SIG-M5 treated with dmso at 0.1 percent for 504 hours (cell line): ENCODE measurements at regions not wholly inside any gene's neighbourhood (a gene's known extent, or its start where the extent isn't known, plus 50 kb on each side); places are given as distances from the start of the nearest gene placed in this dataset.
"Not testable (repeated sequence)": the region's sequence is repeated elsewhere in the genome, so short reads cannot be mapped to it uniquely, and the experiment has no call there.

Experiments
- DNase-seq: peaks from one replicate; lab custom pipeline; 2025; ENCODE audit not compliant: unreplicated experiment; lab: John Stamatoyannopoulos, UW

DNA sequence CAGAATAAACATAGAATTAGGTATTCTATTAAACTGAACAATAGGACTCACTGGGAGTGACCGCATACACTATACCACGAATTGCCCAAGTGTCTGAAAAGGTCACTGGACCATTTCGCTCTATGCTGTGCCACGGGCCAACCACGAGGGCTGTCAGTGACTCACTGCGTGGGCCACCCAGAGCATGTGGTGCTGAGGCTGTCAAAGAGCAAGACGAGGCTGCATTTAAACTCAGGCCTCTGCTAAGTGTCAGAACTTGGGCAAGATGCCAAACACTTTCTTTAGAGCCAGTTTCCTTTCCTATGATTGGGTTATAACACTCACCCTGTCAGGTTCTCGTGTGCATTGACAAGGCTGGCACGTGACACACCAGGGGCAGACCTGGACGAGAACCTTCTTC lies 97.5 kb downstream of the SH3YL1 start:
- no peak for DNase-seq

GRCh38 chr2:165530-165929 lies 98.3 kb downstream of the SH3YL1 start:
- no peak for DNase-seq

DNA sequence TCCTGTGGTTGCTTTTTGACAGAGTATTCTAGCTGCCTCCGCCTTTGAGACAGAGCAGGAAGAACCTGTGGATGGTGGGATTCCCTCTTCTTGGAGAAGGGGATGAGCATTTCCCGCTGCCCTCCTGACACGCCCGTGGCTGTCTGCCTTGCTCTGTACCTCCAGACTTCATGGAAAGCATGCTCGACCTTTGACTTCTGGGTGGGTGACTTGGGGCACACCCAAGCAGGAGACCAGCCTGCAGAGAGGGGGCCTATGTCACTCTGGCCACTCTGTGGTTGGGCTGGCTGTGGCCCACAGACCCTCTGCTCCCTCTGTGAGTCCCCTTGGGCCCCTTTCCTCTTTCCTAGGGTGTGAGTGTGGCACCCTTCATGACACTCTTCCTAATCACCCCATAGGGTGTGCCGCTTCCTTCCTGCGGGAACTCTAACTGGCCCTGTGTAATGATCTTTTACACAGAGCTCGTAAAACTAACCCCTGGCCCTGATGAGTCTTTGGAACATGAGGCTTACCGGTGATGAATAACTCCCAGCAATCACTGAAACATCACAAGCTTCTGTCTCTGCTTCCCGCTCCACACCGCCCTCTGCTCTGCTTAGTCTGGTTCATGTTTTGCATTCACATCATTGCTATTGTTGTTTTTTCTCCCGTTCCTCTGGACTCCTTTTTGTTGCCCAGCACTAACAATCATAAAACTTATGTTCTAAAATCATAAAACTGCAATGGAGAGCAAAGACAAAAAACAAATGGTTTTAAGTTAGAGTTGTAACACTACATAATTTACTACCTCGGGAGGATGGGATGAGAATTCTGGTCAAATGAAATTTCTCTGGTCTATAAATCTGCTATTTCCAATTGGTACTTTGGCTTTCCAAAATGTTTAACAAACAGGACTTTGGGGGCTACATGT lies 101.1 kb downstream of the SH3YL1 start:
- DNase-seq = no peak

GRCh38 chr2:161729-162128 lies 102.1 kb downstream of the SH3YL1 start:
- DNase-seq = no peak

DNA sequence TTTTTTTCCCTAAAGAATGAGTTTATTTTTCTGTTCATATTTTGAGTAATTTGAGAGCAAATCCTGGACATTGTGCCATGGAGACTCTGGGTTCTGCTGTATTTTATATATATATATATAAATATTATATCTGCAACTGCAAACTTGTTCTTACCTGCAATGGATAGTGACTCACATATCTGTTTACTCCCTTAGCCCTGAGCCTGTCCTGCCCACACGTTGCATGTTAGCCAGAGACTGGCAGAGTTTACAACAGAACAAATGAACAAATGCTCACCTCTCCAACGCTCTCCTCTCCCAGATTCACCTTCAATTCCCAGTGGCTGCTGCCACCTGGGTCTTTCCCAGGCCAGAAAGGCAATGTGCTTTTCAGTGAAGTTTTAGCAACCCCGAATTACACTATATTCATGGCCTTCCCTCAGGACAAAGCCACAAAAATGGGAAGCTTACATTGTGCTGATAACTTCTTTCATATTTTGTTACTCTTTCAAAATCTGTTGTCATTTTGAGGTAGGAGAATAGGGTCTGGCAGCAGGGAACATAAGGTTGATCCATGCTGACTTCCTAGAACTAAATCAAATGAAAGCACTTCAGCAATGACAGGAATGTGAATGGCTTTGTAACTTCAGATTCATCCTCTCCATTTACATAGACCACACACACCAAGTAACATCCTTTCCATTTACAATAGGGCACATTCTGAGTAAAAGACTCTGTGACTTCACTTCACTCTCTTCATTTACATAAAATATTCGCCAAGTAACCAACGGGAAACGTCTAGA lies 105.4 kb upstream of the FAM110C start:
- no peak for DNase-seq

DNA sequence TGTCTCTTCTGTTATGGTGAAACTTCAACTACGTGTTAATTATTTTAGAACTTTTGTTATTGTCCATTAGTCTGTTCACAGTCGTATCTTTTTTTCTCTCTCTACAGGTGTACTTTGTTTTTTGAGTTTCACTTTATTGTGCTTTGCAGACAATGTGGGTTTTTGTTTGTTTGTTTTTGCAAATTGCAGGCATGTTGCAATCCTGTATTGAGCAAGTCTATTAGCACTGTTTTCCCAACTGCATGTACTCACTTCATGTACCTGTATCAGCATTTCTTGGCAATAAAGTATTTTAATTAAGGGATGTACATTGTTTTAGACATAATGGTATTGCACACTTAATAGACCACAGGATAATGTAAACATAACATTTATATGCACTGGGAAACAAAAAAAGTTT lies 99.1 kb upstream of the FAM110C start:
- no peak for DNase-seq

GRCh38 chr2:141611-142010 lies 95.3 kb upstream of the FAM110C start:
- no peak for DNase-seq

DNA sequence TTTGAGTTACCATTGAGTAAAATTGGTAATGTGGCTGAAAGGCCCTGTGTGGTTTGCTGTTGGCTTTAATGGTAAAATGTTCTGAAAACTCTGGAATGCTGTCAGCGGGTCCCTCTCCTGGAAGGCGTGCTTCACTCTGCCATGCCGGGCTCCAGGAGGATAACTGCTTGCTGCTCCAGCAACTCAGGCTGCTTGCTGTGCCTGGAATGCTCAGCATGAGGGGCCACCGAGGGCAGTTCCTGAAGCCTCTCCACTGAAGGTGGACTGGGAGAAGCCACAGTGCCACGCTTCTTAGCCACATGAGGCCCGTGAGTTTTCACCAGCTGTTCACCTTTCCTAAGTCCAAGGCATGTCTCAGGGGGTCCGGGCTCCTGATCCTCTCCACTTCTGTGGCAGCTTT lies 90.4 kb upstream of the FAM110C start:
- DNase-seq = no peak

GRCh38 chr2:133675-134593 lies 87.6 kb upstream of the FAM110C start:
- no peak for DNase-seq

DNA sequence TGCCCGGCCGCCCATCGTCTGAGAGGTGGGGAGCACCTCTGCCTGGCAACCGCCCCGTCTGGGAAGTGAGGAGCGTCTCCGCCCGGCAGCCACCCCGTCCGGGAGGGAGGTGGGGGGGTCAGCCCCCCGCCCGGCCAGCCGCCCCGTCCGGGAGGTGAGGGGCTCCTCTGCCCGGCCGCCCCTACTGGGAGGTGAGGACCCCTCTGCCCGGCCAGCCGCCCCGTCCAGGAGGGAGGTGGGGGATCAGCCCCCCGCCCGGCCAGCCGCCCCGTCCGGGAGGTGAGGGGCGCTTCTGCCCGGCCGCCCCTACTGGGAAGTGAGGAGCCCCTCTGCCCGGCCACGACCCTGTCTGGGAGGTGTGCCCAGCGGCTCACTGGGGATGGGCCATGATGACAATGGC lies 80.5 kb upstream of the FAM110C start:
- DNase-seq = not testable (repeated sequence)

DNA sequence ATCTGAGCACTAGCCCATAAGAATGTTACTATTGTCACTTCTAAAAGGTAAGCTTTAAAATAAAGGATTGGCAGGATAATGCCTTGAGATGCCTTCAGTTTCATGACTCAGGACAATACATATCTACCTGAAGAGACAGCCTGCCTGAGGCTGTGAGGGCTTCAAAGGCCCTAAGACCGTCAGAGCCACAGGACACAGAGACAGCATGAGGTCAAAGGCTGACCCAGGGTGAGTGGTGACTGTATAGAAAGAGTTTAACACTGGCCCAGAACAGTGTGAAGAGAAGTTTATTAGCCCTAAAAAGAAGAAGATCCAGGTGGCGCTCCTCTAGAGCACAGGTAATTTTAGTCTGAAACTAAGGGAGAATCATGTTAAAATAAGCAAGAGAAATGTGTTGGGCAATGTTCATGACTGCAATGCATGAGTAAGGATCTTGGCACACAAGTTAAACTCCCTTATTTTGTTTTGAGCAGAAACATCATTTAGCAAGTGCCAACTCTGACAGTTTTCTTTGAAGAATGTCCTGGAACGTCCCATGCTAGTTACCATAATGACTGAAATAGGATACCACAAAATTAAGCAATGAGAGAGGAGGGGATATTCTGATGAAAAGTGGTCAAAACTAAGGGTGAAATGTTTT lies 78.1 kb upstream of the FAM110C start:
- DNase-seq = no peak

DNA sequence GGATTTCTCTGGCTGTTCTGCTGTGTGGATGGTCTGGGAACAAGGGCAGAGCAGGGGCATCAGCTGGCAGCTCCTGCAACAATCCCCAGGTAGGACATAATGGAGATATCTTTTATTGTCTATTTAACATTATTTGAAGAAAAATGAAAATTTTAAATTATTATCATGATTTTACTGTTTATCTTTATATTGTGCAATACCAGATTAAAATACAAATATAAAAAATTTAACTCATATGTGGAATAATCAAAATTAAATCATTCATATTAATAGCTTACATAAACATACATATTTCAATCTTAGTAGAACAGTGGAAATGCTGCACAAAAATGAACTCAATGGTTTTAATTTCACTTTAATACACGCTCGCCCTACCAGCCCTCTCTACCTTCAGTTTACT lies 70.6 kb upstream of the FAM110C start:
- no peak for DNase-seq

DNA sequence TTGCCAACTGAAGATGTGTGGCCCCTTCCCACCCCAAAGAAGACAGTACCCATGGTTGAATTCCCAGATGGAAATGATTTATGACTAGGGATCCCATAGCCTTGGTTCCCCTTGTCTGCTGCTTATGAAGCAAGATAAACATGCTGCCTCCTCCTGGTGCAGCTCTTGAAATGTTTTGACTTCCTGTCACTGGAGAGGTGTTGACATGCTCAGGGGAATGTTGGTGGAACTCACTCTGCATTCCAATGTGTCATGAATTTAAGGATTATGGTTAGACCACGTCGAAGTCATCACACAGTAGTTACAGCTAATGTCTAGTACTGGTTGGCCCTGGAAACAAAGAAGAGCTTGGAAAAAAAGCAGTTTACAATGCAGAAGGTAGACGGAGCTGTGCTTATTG lies 69.0 kb upstream of the FAM110C start:
- peak; percentile 4 for DNase-seq

DNA sequence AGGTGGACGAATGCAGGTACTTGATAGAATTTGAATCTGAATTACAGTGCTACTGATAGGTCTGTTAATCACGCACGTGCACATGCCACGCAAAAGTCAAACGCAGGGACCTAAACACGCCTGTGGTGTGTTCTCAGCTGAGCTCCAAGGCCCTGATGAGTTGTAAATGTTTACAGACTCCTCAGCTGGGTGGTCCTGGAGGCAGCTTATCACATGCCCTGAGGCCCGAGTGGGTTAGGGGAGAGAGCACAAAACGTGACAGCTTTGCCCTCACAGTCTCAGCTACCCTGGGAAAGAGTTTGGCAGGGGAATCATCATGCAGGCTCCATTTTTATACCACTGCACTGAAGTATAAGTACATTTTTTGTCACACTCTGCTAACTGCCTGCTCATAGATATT lies 68.3 kb upstream of the FAM110C start:
- no peak for DNase-seq

- DNase-seq = no peak
Measured at GRCh38 chr2:109998-110397, 63.7 kb upstream of the FAM110C start.

GRCh38 chr2:108920-109809 lies 62.9 kb upstream of the FAM110C start:
- DNase-seq = no peak

GRCh38 chr2:101016-101415 lies 54.7 kb upstream of the FAM110C start:
- no peak for DNase-seq
